A204.1 (cell line): ENCODE measurements at regions not wholly inside any gene's neighbourhood (a gene's known extent, or its start where the extent isn't known, plus 50 kb on each side); places are given as distances from the start of the nearest gene placed in this dataset.

Experiments
- FAIRE-seq: peaks from 2 replicates; lab custom pipeline; 2012; peaks lifted over from hg19 to GRCh38; lab: Jason Lieb, UNC

GRCh38 chr13:61850794-61851193, 435.1 kb upstream of the PCDH20 start:
- no peak for FAIRE-seq

DNA sequence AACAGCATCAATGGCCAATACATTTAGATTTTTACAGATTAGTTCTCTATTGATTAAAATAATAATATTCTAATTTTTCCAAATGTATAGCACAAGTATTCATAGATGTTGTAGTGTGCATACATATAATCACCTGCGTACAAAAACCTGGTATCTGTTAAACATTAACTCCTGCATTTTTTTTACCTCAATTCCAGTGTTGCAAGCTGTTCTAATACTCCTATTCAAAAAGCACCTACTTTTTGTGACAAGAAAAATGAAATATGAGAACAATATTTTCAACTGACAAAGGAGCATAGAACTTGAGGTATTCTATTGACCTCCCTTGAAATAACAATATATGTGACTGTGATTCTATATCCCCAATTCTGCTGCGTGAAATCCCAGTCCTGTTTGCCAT, 422.9 kb upstream of the PCDH20 start:
- FAIRE-seq, result no peak

GRCh38 chr13:61833228-61833627, 417.6 kb upstream of the PCDH20 start:
- FAIRE-seq, result no peak

GRCh38 chr13:61831026-61831425, 415.4 kb upstream of the PCDH20 start:
- no peak for FAIRE-seq

DNA sequence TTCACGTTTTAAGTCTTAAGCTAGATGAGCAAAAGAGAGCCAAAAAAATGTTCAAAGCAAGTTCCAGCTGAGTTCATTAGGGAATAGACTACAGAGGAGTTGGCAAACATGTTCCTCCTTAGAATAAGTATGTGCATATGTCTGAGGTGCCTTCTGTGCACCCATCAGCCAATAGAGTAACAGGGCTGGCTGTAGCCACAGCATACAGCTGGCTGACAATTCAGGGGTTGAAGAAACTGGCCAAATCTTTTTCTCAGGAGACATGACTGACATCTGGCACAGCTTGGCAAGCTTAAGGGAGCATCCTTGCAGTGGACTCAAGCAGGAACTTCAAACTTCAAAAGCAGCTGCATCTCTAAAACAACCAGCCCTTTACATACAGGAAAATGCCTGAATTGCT, 414.8 kb upstream of the PCDH20 start:
- no peak for FAIRE-seq

GRCh38 chr13:61824168-61824567, 408.5 kb upstream of the PCDH20 start:
- no peak for FAIRE-seq

GRCh38 chr13:61812286-61812685, 396.6 kb upstream of the PCDH20 start:
- FAIRE-seq, result no peak

DNA sequence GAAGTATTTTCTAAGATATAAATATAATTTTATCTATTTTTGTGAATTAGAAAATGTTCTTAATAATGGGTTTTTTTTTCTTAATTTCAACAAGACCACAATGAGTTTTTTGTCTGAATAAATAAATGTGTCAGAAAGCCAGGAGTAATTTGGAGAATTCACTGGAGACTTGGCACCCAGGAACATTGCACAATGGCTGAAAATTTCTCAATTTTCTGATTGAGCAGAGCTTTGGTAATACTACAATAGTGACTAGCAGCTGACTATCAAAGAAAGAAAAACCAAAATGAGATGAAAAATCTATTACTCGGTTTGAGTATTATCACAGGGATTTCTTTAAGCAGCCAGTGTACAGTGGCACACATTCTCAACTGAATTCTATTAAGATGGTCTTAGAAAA, 394.4 kb upstream of the PCDH20 start:
- FAIRE-seq, result no peak

GRCh38 chr13:61797397-61797796, 381.7 kb upstream of the PCDH20 start:
- peak; percentile 16 for FAIRE-seq

DNA sequence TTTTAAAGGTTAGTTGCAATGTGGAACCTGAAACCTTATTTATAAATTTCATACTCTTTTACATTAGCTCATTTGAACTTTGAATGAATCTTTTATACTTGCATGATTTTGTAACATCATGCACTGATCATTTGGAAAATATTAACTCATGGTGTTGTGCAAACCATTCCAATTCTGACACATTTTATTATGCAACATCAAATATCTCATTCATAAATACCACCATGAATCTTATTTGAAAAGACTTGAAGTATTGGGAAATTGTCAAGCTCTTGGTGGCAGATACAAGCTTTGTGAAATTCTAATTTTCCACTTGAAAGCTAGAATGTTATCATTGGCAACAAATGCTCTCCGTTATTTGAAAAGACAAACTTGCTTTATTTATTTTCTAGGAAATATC, 379.9 kb upstream of the PCDH20 start:
- no peak for FAIRE-seq

DNA sequence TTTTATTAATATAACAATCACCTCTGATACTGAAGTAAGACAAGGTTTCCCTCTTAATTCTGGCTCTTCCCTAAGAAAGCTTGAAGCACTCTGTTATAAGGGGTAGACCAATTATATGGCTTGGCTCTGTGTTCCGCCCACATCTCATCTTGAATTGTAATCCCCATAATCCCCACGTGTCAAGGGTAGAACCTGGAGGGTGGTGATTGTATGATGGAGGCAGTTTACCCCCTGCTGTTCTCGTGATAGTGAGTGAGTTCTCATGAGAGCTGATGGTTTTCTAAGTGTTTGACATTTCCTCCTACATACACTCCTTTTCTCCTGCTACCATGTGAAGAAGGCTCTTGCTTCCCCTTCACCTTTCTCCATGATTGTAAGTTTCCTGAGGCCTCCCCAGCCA, 363.8 kb upstream of the PCDH20 start:
- no peak for FAIRE-seq

- no peak for FAIRE-seq
Observed at GRCh38 chr13:61778531-61778930, 362.9 kb upstream of the PCDH20 start.

DNA sequence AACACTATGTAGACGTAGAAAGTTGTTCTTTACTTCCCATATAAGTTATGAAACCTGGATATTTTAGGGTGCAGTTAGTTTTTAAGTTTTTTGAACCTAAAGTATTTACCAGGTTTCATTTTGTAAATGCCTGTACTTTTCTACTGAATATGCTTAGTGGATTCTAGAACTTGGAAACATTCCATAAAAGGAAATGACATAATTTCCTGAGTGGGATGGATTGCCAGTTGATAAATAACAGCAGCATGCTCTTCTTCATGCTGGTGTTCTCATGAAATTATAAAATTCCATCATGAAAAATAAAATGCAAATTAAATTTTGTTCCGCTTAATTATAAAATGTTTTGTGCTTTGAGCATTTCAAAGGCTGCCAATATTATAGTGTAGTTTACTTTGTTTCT, 362.2 kb upstream of the PCDH20 start:
- FAIRE-seq, result no peak

DNA sequence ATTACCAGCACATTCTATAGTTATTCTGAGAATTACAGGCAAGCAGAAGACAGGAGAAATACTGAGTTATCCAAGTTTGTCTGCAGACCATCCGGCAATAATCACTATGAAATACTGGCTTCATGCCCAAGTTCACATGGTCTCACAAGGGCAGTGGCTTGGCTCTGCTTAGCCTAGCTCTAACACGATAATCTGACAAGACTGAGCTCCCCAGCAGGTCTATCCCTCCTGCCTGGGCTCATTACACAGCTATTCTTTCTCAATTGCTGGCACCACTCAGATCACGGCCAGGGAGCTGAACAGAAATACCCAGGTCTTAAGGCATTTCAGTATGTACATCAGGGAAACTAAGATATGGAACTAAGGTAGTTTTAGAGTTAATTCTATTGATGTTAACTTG, 361.6 kb upstream of the PCDH20 start:
- no peak for FAIRE-seq

GRCh38 chr13:61774903-61775302, 359.3 kb upstream of the PCDH20 start:
- no peak for FAIRE-seq

DNA sequence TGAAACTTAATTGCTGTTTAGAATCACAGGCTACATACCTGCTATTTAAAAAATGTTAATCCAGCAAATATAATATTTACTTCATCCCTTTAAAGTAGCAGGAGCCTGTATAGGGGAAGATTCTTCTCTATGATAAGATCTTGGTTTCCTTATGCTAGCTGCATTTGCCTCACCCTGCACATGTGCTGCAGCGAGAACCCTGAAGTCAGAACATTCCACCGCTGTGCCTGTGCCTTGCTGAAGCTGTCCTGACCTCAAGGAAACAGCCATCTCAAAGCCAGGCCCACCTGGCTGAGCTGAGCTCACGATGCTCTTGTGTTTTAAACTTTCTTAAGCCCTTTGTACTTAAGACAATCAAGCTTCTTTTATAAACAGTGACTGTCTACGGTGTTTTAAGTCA, 355.0 kb upstream of the PCDH20 start:
- FAIRE-seq, result no peak

GRCh38 chr13:61768175-61768574, 352.5 kb upstream of the PCDH20 start:
- no peak for FAIRE-seq

DNA sequence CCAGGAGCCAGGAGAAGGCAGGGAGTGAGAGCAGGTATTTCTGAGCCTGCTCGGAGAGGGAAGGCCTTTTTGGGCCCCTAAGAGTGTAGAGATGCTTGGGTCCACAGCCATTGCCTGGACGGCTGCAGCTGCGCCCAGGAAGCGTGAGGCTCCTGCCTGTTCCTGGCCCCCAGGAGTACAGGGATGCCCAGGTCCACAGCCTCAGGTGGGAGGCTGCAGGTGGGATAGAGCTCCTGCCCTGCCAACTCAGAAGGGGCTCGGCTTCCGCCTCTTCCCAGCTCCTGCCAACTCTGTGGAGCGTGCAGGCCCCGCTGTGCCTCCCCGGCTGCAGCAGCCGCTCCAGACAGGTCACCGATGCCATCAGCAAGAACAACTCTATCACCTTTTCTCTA, 351.0 kb upstream of the PCDH20 start:
- no peak for FAIRE-seq

GRCh38 chr13:61765940-61766666, 350.5 kb upstream of the PCDH20 start:
- no peak for FAIRE-seq

DNA sequence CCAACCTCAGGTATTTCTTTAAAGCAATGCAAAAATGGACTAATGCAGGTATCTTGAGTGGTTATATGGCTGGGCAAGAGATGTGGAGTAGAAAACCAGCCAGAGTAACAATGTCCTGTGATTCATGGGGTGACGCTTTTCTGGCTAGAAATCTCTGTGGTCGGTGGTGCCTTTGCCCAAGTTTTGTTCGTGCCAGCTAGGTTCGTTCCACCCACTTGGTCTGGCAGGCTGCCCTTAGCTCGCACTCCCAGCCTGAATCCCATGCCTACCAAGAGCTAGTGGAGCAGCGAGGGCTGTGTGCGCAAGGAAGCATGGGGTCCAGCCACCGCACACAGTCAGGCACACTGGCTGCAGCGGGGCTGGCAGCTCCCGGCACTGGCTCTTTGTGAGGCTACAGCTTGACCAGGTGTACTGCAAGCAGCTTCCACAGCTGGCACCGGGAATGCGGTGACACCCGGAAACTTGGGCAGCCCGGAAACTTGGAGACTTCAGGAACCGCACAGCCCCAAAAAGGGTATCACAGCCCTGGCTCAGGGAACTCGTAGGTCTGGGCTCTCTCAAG, 349.6 kb upstream of the PCDH20 start:
- FAIRE-seq, result no peak

GRCh38 chr13:61761690-61762089, 346.0 kb upstream of the PCDH20 start:
- no peak for FAIRE-seq

DNA sequence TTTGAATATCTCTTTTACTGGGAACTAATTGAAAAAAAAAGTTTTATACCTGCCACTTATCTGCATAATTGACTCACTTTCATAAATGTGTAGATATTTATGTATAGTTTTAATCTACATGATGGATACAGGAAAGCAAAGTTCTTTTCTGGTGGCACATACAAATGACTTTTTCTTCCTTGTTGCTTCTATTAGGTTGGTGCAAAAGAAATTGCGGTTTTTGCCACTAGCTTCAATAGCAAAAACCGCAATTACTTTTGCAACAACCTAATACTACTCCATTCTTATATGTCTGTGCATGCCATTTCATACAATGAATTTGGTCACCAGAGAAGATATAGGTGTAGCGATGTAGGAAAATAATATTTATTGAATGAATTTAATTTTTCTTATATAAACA, 344.5 kb upstream of the PCDH20 start:
- no peak for FAIRE-seq

GRCh38 chr13:61756031-61756430, 340.4 kb upstream of the PCDH20 start:
- no peak for FAIRE-seq

- no peak for FAIRE-seq
Observed at GRCh38 chr13:61751039-61751438, 335.4 kb upstream of the PCDH20 start.
